NCI-H1694 treated with DMSO at 0.1 percent for 48 hours (cell line): ENCODE measurements at regions not wholly inside any gene's neighbourhood (a gene's known extent, or its start where the extent isn't known, plus 50 kb on each side); places are given as distances from the start of the nearest gene placed in this dataset.
"Not testable (repeated sequence)": the region's sequence is repeated elsewhere in the genome, so short reads cannot be mapped to it uniquely, and the experiment has no call there.

Source experiments
- DNase-seq: peaks from one replicate; lab custom pipeline; 2025; lab: John Stamatoyannopoulos, UW

- no peak for DNase-seq
Observed at GRCh38 chr12:94862421-94862820, 141.1 kb downstream of the NDUFA12 start.

DNA sequence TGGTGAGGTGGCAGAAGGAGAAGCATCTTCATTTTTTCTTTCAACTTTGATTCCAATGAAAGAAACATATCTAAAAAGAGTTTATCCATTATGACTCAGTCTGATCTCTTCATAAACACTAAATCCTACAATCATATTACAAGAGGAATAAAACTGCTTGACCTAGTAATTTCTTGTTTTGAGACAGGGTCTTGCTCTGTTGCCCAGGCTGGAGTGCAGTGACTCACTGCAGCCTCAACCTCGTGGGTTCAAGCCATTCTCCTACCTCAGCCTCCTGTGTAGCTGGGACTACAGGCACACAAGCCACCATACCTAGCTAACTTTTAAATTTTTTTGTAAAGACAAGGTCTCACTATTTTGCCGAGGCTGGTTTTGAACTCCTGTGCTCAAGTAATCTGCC lies 147.2 kb downstream of the NDUFA12 start:
- no peak for DNase-seq

- DNase-seq, result no peak
Observed at GRCh38 chr12:94855853-94856252, 147.6 kb downstream of the NDUFA12 start.

GRCh38 chr12:94851396-94852028 lies 152.0 kb downstream of the NDUFA12 start:
- DNase-seq, result no peak

GRCh38 chr12:94849411-94849976 lies 154.0 kb downstream of the NDUFA12 start:
- no peak for DNase-seq

GRCh38 chr12:94848966-94849365 lies 154.5 kb downstream of the NDUFA12 start:
- DNase-seq, result no peak

- DNase-seq, result no peak
Observed at GRCh38 chr12:94845110-94845509, 158.4 kb downstream of the NDUFA12 start.

DNA sequence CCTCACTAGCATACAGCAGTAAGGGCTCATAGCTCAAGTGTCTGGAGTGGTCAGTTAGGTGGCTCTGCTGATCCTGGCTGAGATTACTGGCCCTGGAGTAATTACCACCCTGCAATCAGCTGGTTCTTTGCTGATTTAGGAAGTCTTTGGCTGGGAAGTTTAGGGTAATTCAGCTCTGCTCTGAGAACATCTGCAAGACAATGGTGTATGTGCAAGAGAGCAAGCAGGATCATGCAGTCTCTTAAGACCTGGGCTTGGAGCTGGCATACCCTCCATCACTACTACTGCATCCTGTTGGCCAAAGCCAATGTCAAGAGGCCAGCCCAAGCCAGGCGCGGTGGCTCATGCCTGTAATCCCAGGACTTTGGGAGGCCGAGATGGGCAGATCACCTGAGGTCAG lies 159.0 kb downstream of the NDUFA12 start:
- no peak for DNase-seq

DNA sequence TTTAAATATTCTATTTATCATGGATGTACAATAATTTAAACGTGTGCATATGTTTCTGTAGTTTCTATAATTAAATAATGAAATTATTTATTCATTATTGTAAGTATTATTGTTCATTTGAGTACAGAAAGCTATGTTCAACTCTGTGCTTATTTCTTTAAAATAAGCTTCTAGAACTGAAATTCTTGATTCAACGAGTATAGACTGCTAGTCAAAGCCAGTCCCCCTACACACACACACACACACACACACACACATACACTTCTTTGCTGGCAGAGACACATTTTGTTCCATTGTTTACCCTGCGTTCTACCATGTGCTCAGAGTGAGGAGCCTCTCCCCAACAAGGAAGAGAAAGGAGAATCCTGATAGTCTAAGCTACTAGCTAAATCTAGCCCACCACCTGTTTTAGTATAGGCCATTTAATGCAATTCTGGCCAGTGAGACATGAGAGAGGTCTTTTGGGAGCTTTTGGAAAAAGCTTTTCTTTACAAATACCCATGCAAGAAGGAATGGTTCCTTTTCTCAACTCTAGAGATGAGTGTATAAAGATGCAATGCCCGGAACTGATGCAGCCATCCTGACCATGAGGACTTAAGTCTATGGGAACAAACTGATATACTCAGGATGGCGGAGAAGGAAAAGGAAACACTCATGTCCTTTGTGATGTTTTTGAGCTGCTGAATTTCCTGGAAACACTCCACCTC lies 161.4 kb downstream of the NDUFA12 start:
- DNase-seq, result no peak

GRCh38 chr12:94841177-94841576 lies 162.3 kb downstream of the NDUFA12 start:
- no peak for DNase-seq

- DNase-seq, result no peak
Observed at GRCh38 chr12:94839347-94839746, 164.2 kb downstream of the NDUFA12 start.

DNA sequence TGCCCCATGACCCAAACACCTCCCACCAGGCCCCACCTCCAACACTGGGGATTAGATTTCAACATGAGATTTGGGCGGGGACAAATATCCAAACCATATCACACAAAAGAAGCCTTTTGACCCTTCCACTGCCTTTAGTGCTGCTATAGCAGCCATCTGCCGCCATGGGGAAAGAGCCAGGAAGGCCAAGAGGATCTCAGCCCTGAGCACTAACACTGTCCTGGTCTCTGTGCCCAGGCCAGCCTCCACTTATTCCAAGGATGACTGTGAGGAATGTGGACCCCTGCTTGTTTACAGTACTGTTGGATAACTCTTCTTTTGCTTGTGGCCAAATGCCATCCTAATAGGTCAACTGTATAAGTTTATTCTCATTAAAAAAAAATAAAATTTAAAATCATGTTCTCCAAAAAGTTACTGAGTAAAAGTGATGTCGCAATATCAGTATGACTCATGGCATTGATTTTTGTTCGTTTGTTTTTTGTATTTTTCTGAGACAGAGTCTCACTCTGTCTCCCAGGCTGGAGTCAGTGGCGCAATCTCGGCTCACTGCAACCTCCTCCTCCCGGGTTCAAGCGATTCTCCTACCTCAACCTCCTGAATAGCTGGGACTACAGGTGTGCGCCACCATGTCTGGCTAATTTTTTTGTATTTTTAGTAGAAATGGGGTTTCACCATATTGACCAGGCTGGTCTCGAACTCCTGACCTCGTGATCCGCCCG lies 166.4 kb downstream of the NDUFA12 start:
- DNase-seq, result not testable (repeated sequence)

DNA sequence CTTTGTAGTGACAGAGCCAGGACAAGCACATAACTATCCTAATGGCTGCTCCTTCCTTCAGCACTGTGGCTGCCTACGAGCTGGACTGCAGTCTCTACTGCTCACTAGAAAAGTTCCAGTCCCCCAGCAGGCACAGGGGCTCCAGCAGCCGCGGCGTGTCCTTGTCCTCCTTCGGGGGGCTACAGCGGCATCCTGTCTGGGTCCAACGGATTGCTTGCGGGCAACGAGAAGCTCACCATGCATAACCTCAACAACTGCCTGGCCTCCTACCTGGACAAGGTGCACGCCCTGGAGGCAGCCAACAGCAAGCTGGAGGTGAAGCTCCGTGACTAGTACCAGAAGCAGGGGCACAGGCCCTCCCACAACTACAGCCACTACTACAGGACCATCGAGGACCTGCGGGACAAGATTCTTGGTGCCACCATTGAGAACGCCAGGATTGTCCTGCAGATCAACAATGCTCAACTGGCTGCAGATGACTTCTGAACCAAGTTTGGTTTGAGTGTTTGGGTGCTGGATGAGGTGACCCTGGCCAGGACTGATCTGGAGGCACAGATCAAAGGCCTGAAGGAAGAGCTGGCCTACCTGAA lies 169.4 kb downstream of the NDUFA12 start:
- DNase-seq, result no peak

DNA sequence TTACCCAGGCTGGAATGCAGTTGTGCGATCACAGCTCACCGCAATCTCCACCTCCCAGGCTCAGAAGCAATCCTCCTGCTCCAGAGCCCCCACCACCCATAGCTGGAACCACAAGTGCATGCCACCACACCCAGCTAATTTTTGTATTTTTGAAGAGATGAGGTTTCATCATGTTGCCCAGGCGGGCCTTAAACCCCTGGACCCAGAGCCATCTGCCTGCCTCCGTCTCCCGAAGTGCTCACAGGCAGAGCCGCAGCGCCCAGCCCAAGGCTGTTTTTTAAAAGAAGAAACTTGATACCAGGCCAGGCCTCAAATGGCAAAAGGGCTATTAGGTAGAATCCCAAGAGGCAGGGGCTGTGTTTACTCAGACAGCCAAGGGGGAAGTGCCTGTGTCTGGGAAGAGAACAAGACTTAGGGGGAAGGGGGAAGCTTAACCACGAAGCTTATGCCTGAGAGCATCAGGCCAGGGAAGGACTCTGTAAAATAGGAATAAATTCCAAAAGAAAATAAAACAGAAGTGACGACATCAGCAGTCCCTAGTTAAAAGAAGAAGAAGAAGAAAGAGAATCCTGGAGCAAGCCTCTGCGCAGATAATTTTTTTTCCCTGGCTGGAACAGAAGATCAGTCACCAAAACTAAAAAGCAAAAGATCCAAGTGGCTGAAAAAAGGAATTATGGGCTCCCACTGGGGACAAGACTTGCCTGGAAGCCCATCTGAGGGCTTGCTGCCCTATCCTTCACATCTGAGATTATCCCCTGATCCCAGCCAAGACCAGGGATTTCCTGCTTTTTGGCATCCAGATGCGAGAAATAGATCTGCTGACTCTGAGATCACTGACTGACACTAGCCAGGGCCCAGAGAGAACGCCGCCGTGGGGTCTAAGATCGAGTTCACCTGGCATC lies 170.5 kb downstream of the NDUFA12 start:
- no peak for DNase-seq

- no peak for DNase-seq
Observed at GRCh38 chr12:94832105-94832504, 171.4 kb downstream of the NDUFA12 start.

DNA sequence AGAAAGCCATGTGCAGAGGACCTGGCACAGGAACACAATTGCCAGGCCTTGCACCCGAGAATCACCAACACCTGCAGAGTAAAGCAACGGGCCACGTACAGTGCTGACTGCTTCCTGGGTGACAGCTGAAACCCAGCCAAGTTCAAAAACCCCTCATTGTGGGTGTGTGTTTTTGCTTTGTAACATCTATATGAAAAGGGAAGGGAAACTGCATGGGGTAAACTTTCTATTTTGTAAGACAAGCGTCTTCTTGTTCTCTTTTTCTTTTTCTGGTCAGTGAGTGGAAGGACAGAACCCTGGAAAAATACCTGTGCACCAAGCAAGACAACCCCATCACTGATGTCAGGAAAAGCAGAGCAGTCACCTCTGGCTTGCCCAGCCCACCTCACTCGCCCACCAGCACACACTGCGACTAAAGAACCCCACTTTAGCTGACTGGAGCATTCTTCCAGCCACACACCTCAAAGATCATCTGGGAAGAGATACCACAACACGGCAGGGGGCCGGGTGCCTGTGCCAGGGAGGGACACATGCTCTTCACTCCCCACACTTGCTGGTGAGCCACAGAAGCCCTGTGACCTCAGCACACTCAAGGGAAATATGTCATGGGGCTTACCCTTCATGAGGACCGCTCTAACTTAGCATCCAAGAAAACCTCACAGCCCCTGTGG lies 172.3 kb downstream of the NDUFA12 start:
- no peak for DNase-seq

GRCh38 chr12:94829552-94829951 lies 173.9 kb downstream of the NDUFA12 start:
- DNase-seq, result no peak

- no peak for DNase-seq
Observed at GRCh38 chr12:94819011-94819410, 168.7 kb upstream of the TMCC3 start.

DNA sequence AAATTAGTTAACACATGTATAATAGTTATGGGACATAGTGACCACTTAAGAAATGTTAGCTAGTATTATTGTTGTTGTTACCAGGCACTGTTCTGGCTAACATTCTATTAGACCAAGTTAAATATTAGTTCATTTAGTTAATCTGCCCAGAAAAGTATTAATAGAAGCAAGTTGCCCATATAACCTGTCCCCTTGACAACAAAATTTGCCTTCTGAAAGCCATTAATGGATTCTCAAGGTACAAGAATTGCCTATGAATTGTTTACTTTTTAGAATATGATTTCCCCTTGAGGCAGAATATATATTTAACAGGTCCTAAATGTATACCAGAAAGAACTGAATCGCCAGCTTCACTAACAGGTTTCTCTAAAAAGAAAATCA lies 167.3 kb upstream of the TMCC3 start:
- no peak for DNase-seq

GRCh38 chr12:94817201-94817600 lies 166.8 kb upstream of the TMCC3 start:
- DNase-seq, result not testable (repeated sequence)

GRCh38 chr12:94816746-94817145 lies 166.4 kb upstream of the TMCC3 start:
- DNase-seq, result not testable (repeated sequence)
